Activated T-cell treated with anti-CD3 and anti-CD28 coated beads, Interleukin-2, amount 50 U/mL, for 4 hours (primary cell): ENCODE measurements at regions not wholly inside any gene's neighbourhood (a gene's known extent, or its start where the extent isn't known, plus 50 kb on each side); places are given as distances from the start of the nearest gene placed in this dataset.
"Not testable (repeated sequence)": the region's sequence is repeated elsewhere in the genome, so short reads cannot be mapped to it uniquely, and the experiment has no call there.

Source experiments
- ATAC-seq, 2 donors: fragments of 200-7000 bp; cut with Tn5 transposase; one replicate each; pipeline ENCODE4 v1.10.0; 2021
- DNase-seq: peaks from one replicate; pipeline ENCODE4 v3.0.0-alpha.2; 2020
- H3K27me3 Mint-ChIP-seq: one replicate; pipeline ENCODE4 v1.8.0; 2021; ENCODE audit warnings: low read depth, mixed read lengths
- H3K36me3 Mint-ChIP-seq: one replicate; pipeline ENCODE4 v1.8.0; 2022; ENCODE audit warnings: mixed read lengths; ENCODE audit not compliant: insufficient read depth
- H3K4me1 Mint-ChIP-seq: one replicate; pipeline ENCODE4 v1.8.0; 2021; ENCODE audit warnings: low read depth, mixed read lengths
- H3K4me3 Mint-ChIP-seq: one replicate; pipeline ENCODE4 v1.8.0; 2021; ENCODE audit warnings: mild to moderate bottlenecking, moderate library complexity, mixed read lengths
- H3K9me3 Mint-ChIP-seq: one replicate; pipeline ENCODE4 v1.8.0; 2021; ENCODE audit warnings: mixed read lengths

GRCh38 chr3:98644168-98644567 lies 50.8 kb upstream of the CPOX start:
- Mint-ChIP-seq H3K4me1 (no peaks in the 10 kb centered on the region), H3K27me3 (peaks cover 32% of the 10 kb centered on the region), H3K9me3 (peaks cover 4% of the 10 kb centered on the region), H3K4me3 (no peak overlapping the region), H3K36me3 (no peaks in the 10 kb centered on the region)
- ATAC-seq (no peak), DNase-seq (no peak)

GRCh38 chr3:98645039-98645438 lies 51.6 kb upstream of the CPOX start:
- Mint-ChIP-seq H3K36me3 (no peaks in the 10 kb centered on the region), H3K27me3 (peaks cover 31% of the 10 kb centered on the region), H3K9me3 (no peaks in the 10 kb centered on the region)

GRCh38 chr3:98646680-98647079 lies 53.3 kb upstream of the CPOX start:
- peaks cover 28% of the 10 kb centered on the region for H3K27me3 Mint-ChIP-seq

More at GRCh38 chr3:98645039-98645438, 51.6 kb upstream of the CPOX start:
- Mint-ChIP-seq H3K4me3 (no peak overlapping the region), H3K4me1 (no peaks in the 10 kb centered on the region)
- DNase-seq: no peak
- ATAC-seq: no peak

GRCh38 chr3:98647197-98647596 lies 53.8 kb upstream of the CPOX start:
- H3K4me1 Mint-ChIP-seq: peaks cover 4% of the 10 kb centered on the region
- peaks cover 27% of the 10 kb centered on the region for H3K27me3 Mint-ChIP-seq
- no peaks in the 10 kb centered on the region for H3K36me3 Mint-ChIP-seq
- no peak for DNase-seq
- H3K4me3 Mint-ChIP-seq: no peak overlapping the region
- no peak for ATAC-seq
- no peaks in the 10 kb centered on the region for H3K9me3 Mint-ChIP-seq

More at GRCh38 chr3:98646680-98647079, 53.3 kb upstream of the CPOX start:
- Mint-ChIP-seq H3K4me1 (peaks cover 4% of the 10 kb centered on the region), H3K36me3 (no peaks in the 10 kb centered on the region), H3K4me3 (no peak overlapping the region), H3K9me3 (no peaks in the 10 kb centered on the region)
- ATAC-seq: no peak
- DNase-seq: no peak

- H3K9me3 Mint-ChIP-seq: no peaks in the 10 kb centered on the region
Measured at GRCh38 chr3:98650971-98651779, 57.8 kb upstream of the CPOX start.

GRCh38 chr3:98651780-98652077 lies 58.3 kb upstream of the CPOX start:
- DNase-seq (no peak), ATAC-seq (no peak)
- peaks cover 4% of the 10 kb centered on the region for H3K4me1 Mint-ChIP-seq
- peaks cover 9% of the 10 kb centered on the region for H3K27me3 Mint-ChIP-seq
- no peaks in the 10 kb centered on the region for H3K9me3 Mint-ChIP-seq
- H3K4me3 Mint-ChIP-seq: no peak overlapping the region
- H3K36me3 Mint-ChIP-seq: no peaks in the 10 kb centered on the region

More at GRCh38 chr3:98650971-98651779, 57.8 kb upstream of the CPOX start:
- Mint-ChIP-seq H3K36me3 (no peaks in the 10 kb centered on the region), H3K4me1 (peaks cover 4% of the 10 kb centered on the region), H3K4me3 (no peak overlapping the region), H3K27me3 (peaks cover 11% of the 10 kb centered on the region)
- DNase-seq: no peak
- ATAC-seq: no peak

GRCh38 chr3:98655666-98656065 lies 62.3 kb upstream of the CPOX start:
- no peaks in the 10 kb centered on the region for H3K9me3 Mint-ChIP-seq
- no peak for ATAC-seq
- H3K36me3 Mint-ChIP-seq: no peaks in the 10 kb centered on the region
- H3K4me1 Mint-ChIP-seq: peaks cover 6% of the 10 kb centered on the region
- no peak for DNase-seq
- H3K4me3 Mint-ChIP-seq: no peak overlapping the region
- H3K27me3 Mint-ChIP-seq: peaks cover 18% of the 10 kb centered on the region

GRCh38 chr3:98657457-98657856 lies 64.0 kb upstream of the CPOX start:
- Mint-ChIP-seq H3K9me3 (no peaks in the 10 kb centered on the region), H3K4me3 (no peak overlapping the region), H3K27me3 (peaks cover 15% of the 10 kb centered on the region), H3K36me3 (no peaks in the 10 kb centered on the region), H3K4me1 (peaks cover 2% of the 10 kb centered on the region)
- DNase-seq (peak; percentile 11), ATAC-seq (peak; percentile 66 to 79)

- no peaks in the 10 kb centered on the region for H3K36me3 Mint-ChIP-seq
- H3K27me3 Mint-ChIP-seq: peaks cover 15% of the 10 kb centered on the region
- H3K4me1 Mint-ChIP-seq: no peaks in the 10 kb centered on the region
- no peak overlapping the region for H3K4me3 Mint-ChIP-seq
- no peak for DNase-seq
- H3K9me3 Mint-ChIP-seq: no peaks in the 10 kb centered on the region
- no peak for ATAC-seq
Measured at GRCh38 chr3:98662699-98663098, 69.3 kb upstream of the CPOX start.

- Mint-ChIP-seq H3K4me1 (no peaks in the 10 kb centered on the region), H3K9me3 (no peaks in the 10 kb centered on the region), H3K27me3 (peaks cover 4% of the 10 kb centered on the region), H3K4me3 (no peak overlapping the region), H3K36me3 (no peaks in the 10 kb centered on the region)
- DNase-seq (no peak), ATAC-seq (no peak)
Measured at GRCh38 chr3:98670020-98670419, 76.6 kb upstream of the CPOX start.

- no peaks in the 10 kb centered on the region for H3K4me1 Mint-ChIP-seq
- no peaks in the 10 kb centered on the region for H3K9me3 Mint-ChIP-seq
- H3K27me3 Mint-ChIP-seq: no peaks in the 10 kb centered on the region
- ATAC-seq (no peak), DNase-seq (no peak)
- H3K36me3 Mint-ChIP-seq: no peaks in the 10 kb centered on the region
- H3K4me3 Mint-ChIP-seq: no peak overlapping the region
Measured at GRCh38 chr3:98679986-98680385, 83.2 kb upstream of the ST3GAL6 start.

GRCh38 chr3:98680723-98681122 lies 82.4 kb upstream of the ST3GAL6 start:
- Mint-ChIP-seq H3K4me3 (no peak overlapping the region), H3K36me3 (no peaks in the 10 kb centered on the region), H3K9me3 (no peaks in the 10 kb centered on the region), H3K27me3 (no peaks in the 10 kb centered on the region), H3K4me1 (no peaks in the 10 kb centered on the region)
- ATAC-seq: no peak
- no peak for DNase-seq

GRCh38 chr3:98681486-98681885 lies 81.7 kb upstream of the ST3GAL6 start:
- H3K4me1 Mint-ChIP-seq: no peaks in the 10 kb centered on the region
- H3K36me3 Mint-ChIP-seq: no peaks in the 10 kb centered on the region
- H3K4me3 Mint-ChIP-seq: no peak overlapping the region
- H3K27me3 Mint-ChIP-seq: no peaks in the 10 kb centered on the region
- ATAC-seq (no peak), DNase-seq (no peak)
- H3K9me3 Mint-ChIP-seq: no peaks in the 10 kb centered on the region

- DNase-seq, H3K4me3 Mint-ChIP-seq, H3K27me3 Mint-ChIP-seq, H3K36me3 Mint-ChIP-seq, ATAC-seq, H3K9me3 Mint-ChIP-seq, H3K4me1 Mint-ChIP-seq: not testable (repeated sequence)
Measured at GRCh38 chr3:98682391-98682790, 80.7 kb upstream of the ST3GAL6 start.

- ATAC-seq: no peak
- peaks cover 11% of the 10 kb centered on the region for H3K9me3 Mint-ChIP-seq
Measured at GRCh38 chr3:98688363-98688762, 74.8 kb upstream of the ST3GAL6 start.

More at GRCh38 chr3:98688363-98688762, 74.8 kb upstream of the ST3GAL6 start:
- no peak for DNase-seq
- no peak overlapping the region for H3K4me3 Mint-ChIP-seq
- H3K36me3 Mint-ChIP-seq: no peaks in the 10 kb centered on the region
- no peaks in the 10 kb centered on the region for H3K27me3 Mint-ChIP-seq
- H3K4me1 Mint-ChIP-seq: no peaks in the 10 kb centered on the region
